Right lobe of liver (tissue), 6 donors: ENCODE measurements at regions not wholly inside any gene's neighbourhood (a gene's known extent, or its start where the extent isn't known, plus 50 kb on each side); places are given as distances from the start of the nearest gene placed in this dataset.

Experiments
- ATAC-seq, 4 donors: fragments of 200-7000 bp; cut with Tn5 transposase; one replicate each; pipeline ENCODE4 v1.9.1; 2020; ENCODE audit warnings: mild to moderate bottlenecking in 4 of 4, moderate library complexity in 4 of 4
- DNase-seq, 3 donors: peaks; one replicate each; pipeline ENCODE4 v3.0.0-alpha.2; 2020
- H3K27ac ChIP-seq, 3 donors: fragments of 200-600 bp; one replicate each; pipeline ENCODE4 v1.8.0; 2022
- H3K27me3 ChIP-seq, 2 donors: fragments of 200-600 bp; one replicate each; pipeline ENCODE4 v1.8.0; 2022
- H3K36me3 ChIP-seq, 4 donors: fragments of 200-600 bp; sonication (generic) in 1 of 4; one replicate each; pipeline versions ENCODE4 v1.5.1 to v1.8.0; 2017 to 2022; ENCODE audit warnings: control low read depth in 1 of 4
- H3K4me1 ChIP-seq, 4 donors: fragments of 200-600 bp; sonication (generic) in 1 of 4; one replicate each; pipeline versions ENCODE4 v1.5.1 to v1.8.0; 2017 to 2022; ENCODE audit warnings: control low read depth in 1 of 4
- H3K4me3 ChIP-seq, 3 donors: fragments of 200-600 bp; one replicate each; pipeline ENCODE4 v1.8.0; 2022
- H3K9me3 ChIP-seq, 4 donors: fragments of 200-600 bp; sonication (generic) in 1 of 4; one replicate each; pipeline versions ENCODE4 v1.5.1 to v1.8.0; 2017 to 2022; ENCODE audit warnings: control low read depth in 1 of 4
- CTCF ChIP-seq, 4 donors: fragments of 200-600 bp in 3 of 4; fragments of 450-650 bp in 1 of 4; IDR thresholded peaks; one replicate each; pipeline versions ENCODE4 v1.5.1 to v1.8.0; 2016 to 2022; ENCODE audit warnings: antibody characterized with exemption in 4 of 4, mild to moderate bottlenecking in 2 of 4
- POLR2A ChIP-seq: fragments of 450-650 bp; IDR thresholded peaks from one replicate; pipeline ENCODE4 v1.6.1; 2017; ENCODE audit warnings: antibody characterized with exemption, mild to moderate bottlenecking
- WGBS: methylation state at CpG from one replicate; pipeline ENCODE4 v1.1.6; 2018; ENCODE audit warnings: low coverage, low lambda C conversion rate; ENCODE audit not compliant: insufficient coverage; ENCODE audit errors: missing lambda C conversion rate; 5-methylcytosine and 5-hydroxymethylcytosine counted together
- intact Hi-C, 2 donors: fragments of 100-400 bp; cut with DNase I; formaldehyde crosslinking; loops; one replicate each; pipeline versions ENCODE4 v1.11.2 to v1.14.1; 2022
- donor health status: DM: no; HTN: yes; CAD: no.
- donor health status: DM: no; HTN: no; CAD: no.
- donor health status: DM: no; HTN: no; CAD: no.
- donor health status: DM: no; HTN: yes; CAD: no.
- donor health status: DM: no; HTN: yes; CAD: no.

- Histone ChIP-seq H3K27me3 (no peaks in the 10 kb centered on the region), H3K4me3 (no peak overlapping the region), H3K4me1 (no peaks in the 10 kb centered on the region), H3K9me3 (no peaks in the 10 kb centered on the region), H3K36me3 (no peaks in the 10 kb centered on the region), H3K27ac (no peak overlapping the region)
- no peak for TF ChIP-seq POLR2A
- TF ChIP-seq CTCF (IDR thresholded peaks at IDR 0.05), result no peak
- WGBS, result 51% methylated on average over 3 of the region's 4 CpGs
- ATAC-seq (no peak), DNase-seq (no peak)
- intact Hi-C loops, result no loop called here
These were observed 657.6 kb downstream of the BRD1 start for GRCh38 chr22:49170053-49170452.

- intact Hi-C loops, result no loop called here
- no peak overlapping the region for H3K4me3 ChIP-seq
- WGBS, result 62% methylated on average over 11 of the region's 16 CpGs
- no peaks in the 10 kb centered on the region for H3K4me1 ChIP-seq
- no peaks in the 10 kb centered on the region for H3K36me3 ChIP-seq
- no peak overlapping the region for H3K27ac ChIP-seq
- no peaks in the 10 kb centered on the region for H3K9me3 ChIP-seq
- no peaks in the 10 kb centered on the region for H3K27me3 ChIP-seq
- no peak for ATAC-seq
- TF ChIP-seq POLR2A, result no peak
- no peak for TF ChIP-seq CTCF (IDR thresholded peaks at IDR 0.05)
- DNase-seq, result peak in 1 of 3 donors; percentile 37
These were observed 658.5 kb downstream of the BRD1 start for GRCh38 chr22:49169074-49169744.

- 86% methylated on average over 14 of the region's 34 CpGs for WGBS
- Histone ChIP-seq H3K4me3 (no peak overlapping the region), H3K27ac (no peak overlapping the region), H3K27me3 (no peaks in the 10 kb centered on the region), H3K36me3 (no peaks in the 10 kb centered on the region), H3K9me3 (no peaks in the 10 kb centered on the region), H3K4me1 (no peaks in the 10 kb centered on the region)
- DNase-seq (peak in 1 of 3 donors; percentile 35), ATAC-seq (no peak)
- intact Hi-C loops, result no loop called here
- TF ChIP-seq CTCF (IDR thresholded peaks at IDR 0.05), result no peak
- no peak for TF ChIP-seq POLR2A
These were observed 659.4 kb downstream of the BRD1 start for GRCh38 chr22:49168219-49168813.

- H3K36me3 ChIP-seq, result no peaks in the 10 kb centered on the region
- intact Hi-C loops, result no loop called here
- DNase-seq (peak in 1 of 3 donors; percentile 20), ATAC-seq (no peak)
- H3K27me3 ChIP-seq, result no peaks in the 10 kb centered on the region
- H3K9me3 ChIP-seq, result no peaks in the 10 kb centered on the region
- TF ChIP-seq CTCF (IDR thresholded peaks at IDR 0.05) (no peak), POLR2A (no peak)
- no peaks in the 10 kb centered on the region for H3K4me1 ChIP-seq
- no peak overlapping the region for H3K4me3 ChIP-seq
- WGBS, result 60% methylated on average over 1 of the region's 11 CpGs
- H3K27ac ChIP-seq, result no peak overlapping the region
These were observed 660.9 kb downstream of the BRD1 start for GRCh38 chr22:49166746-49167145.
